ENCODE measurements at regions not wholly inside any gene's neighbourhood (a gene's known extent, or its start where the extent isn't known, plus 50 kb on each side); places are given as distances from the start of the nearest gene placed in this dataset.

DNA sequence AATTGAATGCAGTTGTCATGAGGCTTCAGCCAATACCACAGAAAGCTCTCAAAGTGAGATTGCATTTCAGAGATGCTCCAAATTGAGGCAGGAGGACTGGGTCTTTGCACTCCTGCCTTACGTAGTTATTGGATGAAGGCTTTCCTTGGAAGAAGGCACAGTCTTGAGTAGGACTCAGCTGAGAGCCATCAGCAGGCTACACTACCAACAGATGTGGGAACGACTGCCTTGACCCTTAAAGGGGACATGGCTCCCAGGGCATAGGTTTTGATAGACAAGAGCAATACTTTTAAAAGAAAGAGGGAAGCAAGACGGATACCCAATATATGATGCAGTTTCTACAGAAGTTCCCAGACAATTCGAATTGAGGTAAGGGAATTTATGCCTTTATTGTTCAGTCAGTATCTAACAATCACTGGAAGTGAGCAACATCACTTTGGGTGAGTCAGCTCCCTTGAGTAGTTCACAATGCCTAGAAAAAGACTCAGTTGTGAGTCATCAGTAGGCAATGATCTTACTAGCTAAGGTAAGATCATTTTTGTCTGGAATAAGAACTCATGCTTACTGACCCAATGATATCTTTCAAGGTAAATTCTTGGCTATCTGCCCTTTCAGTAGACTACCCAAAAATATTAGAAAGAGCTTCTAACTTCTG lies 390.8 kb downstream of the GJA1 start:
- no peak for DNase-seq (ENCODE audit: low read depth in 1 of 2, low spot score in 1 of 2)
- H3K27ac ChIP-seq (replicated peaks): no peak overlapping the region
- H3K4me3 ChIP-seq (replicated peaks; ENCODE audit: insufficient read depth, low read length): no peak overlapping the region
- TF ChIP-seq SPI1 (IDR thresholded peaks at IDR 0.05; ENCODE audit: borderline replicate concordance, low read depth) (no peak), REST (IDR thresholded peaks at IDR 0.05; ENCODE audit: insufficient replicate concordance, low read depth) (no peak), CTCF (IDR thresholded peaks at IDR 0.05; ENCODE audit: insufficient read depth, low read length) (no peak), POLR2AphosphoS5 (IDR thresholded peaks at IDR 0.05; ENCODE audit: low read depth) (no peak), GABPA (IDR thresholded peaks at IDR 0.05; ENCODE audit: low read depth) (no peak)
- no peaks in the 10 kb centered on the region for H3K27me3 ChIP-seq (ENCODE audit: insufficient read depth, poor library complexity, severe bottlenecking)

DNA sequence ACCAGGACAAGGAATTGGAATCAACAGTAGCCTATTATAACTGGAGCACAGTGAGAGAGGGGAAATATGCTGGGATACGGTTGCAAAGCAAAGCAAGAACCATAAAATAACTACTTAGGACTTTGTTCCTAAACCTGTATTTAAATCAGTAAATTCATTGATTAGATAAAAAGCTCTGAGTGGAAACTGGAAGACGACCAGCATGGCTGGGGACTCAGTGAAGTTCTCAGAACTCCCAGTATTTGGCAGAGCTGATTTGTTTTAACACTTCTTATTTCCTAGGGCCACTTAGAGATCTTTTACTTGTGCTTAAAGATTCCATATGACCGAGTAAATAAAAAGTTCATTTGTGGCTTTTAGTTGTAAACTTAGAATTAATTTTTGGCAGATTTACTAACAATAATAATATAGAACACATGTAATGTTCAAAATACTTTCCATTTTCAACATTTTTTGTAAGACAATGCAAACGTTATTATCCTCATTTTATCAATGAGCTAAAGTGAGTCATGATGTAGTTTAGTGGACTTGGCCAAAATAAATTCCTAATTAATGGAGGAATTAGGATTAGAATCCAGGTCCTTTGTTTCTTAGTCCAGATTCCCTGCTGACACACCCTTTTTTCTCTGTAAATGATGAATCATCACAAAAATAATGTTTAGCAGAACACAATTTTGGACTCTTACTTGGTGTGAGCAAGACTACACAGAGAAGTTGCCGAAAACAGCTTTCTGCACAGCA lies 392.9 kb downstream of the GJA1 start:
- Histone ChIP-seq H3K4me3 (replicated peaks; ENCODE audit: insufficient read depth, low read length) (no peak overlapping the region), H3K27ac (replicated peaks) (no peak overlapping the region), H3K27me3 (ENCODE audit: insufficient read depth, poor library complexity, severe bottlenecking) (no peaks in the 10 kb centered on the region)
- TF ChIP-seq SPI1 (IDR thresholded peaks at IDR 0.05; ENCODE audit: borderline replicate concordance, low read depth): no peak
- TF ChIP-seq POLR2AphosphoS5 (IDR thresholded peaks at IDR 0.05; ENCODE audit: low read depth): no peak
- no peak for TF ChIP-seq REST (IDR thresholded peaks at IDR 0.05; ENCODE audit: insufficient replicate concordance, low read depth)
- TF ChIP-seq CTCF (IDR thresholded peaks at IDR 0.05; ENCODE audit: insufficient read depth, low read length): no peak
- TF ChIP-seq GABPA (IDR thresholded peaks at IDR 0.05; ENCODE audit: low read depth): no peak
- no peak for DNase-seq (ENCODE audit: low read depth in 1 of 2, low spot score in 1 of 2)

GRCh38 chr6:121830736-121831135 lies 395.3 kb downstream of the GJA1 start:
- Histone ChIP-seq H3K27ac (replicated peaks) (no peak overlapping the region), H3K27me3 (ENCODE audit: insufficient read depth, poor library complexity, severe bottlenecking) (no peaks in the 10 kb centered on the region), H3K4me3 (replicated peaks; ENCODE audit: insufficient read depth, low read length) (no peak overlapping the region)
- TF ChIP-seq GABPA (IDR thresholded peaks at IDR 0.05; ENCODE audit: low read depth) (no peak), SPI1 (IDR thresholded peaks at IDR 0.05; ENCODE audit: borderline replicate concordance, low read depth) (no peak), REST (IDR thresholded peaks at IDR 0.05; ENCODE audit: insufficient replicate concordance, low read depth) (no peak), CTCF (IDR thresholded peaks at IDR 0.05; ENCODE audit: insufficient read depth, low read length) (no peak), POLR2AphosphoS5 (IDR thresholded peaks at IDR 0.05; ENCODE audit: low read depth) (no peak)
- no peak for DNase-seq (ENCODE audit: low read depth in 1 of 2, low spot score in 1 of 2)
